HG02870 (cell line): ENCODE measurements at regions not wholly inside any gene's neighbourhood (a gene's known extent, or its start where the extent isn't known, plus 50 kb on each side); places are given as distances from the start of the nearest gene placed in this dataset.

Experiments
- ATAC-seq: cut with Tn5 transposase; IDR thresholded peaks from one replicate; pipeline ENCODE4 v1.9.1; 2021; ENCODE audit warnings: mild to moderate bottlenecking, moderate library complexity; ENCODE audit not compliant: unreplicated experiment

DNA sequence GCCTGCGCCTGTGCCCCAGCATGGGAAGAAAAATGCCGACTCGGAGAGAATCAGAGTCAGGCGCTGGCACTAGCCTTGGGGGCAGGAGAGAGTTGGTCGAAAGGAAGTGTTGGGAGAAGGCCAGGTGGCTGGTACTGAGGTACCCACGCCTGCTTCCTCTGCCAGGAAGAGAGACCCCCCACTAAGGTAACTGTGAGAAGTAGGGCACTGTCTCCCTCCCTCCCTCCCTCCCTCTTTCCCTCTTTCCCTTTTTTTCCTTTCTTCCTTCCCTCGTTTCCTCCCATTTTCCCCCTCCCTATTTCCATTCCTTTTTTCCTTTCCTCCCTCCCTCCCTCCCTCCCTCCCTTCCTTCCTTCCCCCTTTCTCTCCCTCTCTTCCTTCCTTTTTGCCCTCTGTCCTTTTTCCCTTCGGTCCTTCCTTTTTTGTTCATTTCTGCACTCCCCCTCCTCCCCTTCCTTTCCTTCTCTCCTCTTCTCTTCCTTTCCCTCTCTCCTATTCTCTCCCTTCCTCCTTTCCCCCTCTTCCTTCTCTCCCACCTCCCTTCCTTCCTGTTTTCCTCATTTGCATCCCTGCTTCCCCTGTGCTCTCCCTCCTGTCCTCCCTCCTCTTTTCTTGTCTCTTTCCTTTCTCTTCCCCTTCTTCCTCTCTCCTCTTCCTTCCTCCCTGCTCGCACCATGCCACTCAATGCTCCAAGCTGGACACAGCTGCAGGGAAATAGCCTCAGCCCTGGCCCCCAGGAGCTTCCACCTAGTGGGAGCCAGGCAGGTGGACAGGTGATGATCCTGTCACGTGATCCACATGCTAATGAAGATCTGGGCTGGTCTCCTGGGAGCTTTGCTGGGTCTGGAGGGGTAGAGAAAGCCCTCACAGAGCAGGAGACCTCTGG lies 148.0 kb downstream of the DHX35 start:
- no peak for ATAC-seq

DNA sequence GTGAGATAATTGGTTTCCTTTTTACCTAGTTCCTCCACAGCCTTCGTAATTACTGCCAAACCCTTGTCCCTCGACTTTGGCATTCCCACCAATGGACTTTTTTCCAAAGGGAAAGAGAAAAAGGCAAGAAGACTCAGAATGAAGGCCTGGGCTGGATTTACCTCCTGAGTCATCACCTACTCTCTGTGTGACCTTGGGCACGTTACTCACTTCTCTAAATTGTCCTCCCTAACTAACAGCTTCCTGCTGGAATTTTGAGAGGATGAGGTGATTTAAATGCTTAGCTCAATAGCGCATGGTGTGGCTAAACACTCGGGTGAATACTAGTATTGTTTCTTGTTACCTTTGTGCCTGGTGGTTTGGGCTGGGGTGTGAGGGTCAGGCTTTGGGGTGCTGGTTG lies 146.6 kb downstream of the DHX35 start:
- ATAC-seq, result no peak

DNA sequence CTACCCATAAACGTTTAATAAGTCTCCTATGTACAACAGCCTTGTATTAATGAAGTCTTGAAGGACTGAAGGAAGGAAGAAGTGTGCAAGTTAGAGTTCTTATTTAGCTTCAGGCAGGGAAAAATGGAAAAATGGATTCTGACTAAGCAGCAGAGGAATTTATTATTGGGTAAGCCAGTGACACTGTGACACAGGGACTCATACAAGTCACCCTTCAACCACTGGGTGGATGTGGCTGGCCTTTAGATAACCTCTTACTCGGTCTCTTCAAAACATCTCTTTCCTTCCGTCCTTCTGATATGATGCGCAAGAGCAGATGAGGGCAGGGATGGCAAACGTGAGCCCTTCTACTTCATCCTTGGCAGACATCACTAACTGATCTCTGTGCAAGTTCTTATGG lies 145.6 kb downstream of the DHX35 start:
- no peak for ATAC-seq

DNA sequence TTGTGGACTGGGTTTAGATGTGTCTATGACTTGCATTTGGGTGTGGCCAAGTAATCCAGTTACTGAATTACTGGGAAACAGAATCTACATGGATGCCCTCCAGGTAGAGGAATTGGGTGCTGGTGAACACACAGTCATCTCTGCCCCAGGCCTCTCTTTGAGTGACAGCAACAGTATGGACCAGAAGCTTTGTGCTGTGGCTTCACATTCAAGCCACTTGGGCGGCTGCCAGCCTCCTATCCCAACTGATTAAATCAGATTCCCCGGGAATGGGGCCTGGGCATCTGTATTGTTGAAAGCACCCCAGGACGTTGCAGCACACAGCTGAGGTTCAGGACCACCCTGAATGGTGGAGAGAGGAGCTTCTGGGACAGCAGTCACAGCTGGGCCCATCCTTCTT lies 144.6 kb downstream of the DHX35 start:
- ATAC-seq, result no peak

DNA sequence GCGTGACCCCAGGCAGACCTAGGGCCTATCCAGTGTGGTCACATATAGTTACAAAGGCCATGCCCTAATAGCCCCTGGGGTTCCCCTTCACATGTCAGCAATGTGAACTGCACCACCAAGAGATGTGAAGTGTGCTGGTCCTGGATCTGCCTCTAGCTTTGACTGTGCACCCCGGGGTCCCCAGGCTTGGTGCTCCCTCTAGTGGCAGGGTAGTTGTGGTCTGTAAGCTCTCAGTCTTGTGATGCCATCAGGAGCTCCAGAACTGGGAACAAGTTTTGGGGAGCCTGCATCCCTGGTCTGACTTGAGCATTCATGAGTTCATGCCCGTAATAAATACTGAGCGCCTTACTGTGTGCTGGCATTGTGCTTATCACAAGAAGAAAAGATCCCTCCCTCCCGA lies 143.4 kb downstream of the DHX35 start:
- ATAC-seq, result no peak

DNA sequence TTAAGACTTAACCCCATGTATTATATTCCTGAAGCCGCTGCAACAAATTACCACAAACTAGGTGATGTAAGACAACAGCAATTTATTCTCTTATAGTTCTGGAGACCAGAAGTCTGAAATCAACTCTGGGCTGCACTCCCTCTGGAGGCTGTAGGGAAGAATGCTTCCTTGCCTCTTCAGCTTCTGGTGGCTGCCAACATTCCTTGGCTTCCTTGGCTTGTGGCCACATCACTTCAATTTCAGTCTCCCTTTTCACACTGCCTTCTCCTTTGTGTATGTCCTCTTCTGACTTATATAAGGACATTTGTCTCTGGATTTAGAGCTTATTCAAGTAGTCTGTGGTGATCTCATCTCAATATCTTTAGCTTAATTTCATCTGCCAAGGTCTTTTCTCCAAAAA lies 141.6 kb downstream of the DHX35 start:
- ATAC-seq, result no peak

DNA sequence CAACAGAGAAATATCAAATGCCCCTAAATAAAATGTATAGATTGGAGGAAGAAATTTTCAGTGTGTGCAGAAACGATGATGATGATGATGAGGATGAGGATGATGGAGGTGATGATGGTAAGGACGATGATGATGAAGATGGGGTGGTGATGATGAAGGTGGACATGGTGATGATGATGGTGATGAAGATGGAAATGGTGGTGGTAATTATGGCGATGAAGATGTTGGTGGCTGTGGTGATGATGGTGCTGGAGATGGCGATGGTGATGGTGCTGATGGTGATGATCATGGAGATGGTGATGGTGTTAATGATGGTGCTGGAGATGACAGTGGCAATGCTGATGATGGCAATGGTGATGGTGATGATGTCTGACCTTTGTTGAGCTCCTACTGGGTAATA lies 141.2 kb downstream of the DHX35 start:
- no peak for ATAC-seq

DNA sequence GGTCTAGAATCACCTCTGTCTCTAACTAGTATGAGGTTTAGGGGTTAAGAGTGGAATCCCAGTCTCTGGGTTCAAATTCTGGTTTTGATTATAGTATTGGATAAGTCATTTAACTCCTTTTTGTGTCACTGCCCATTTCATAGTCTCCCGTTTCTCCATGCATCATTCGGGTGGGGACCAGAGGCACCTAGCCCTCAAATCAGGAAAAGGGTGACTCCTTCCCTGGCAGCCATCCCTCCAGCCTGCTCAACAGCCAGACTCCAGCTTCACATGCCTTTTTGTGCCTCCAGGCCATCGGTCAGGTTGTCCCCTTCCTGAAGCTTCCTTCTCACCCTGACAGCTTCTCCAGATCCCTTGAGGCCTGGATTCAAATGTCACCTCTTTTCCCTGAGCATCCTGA lies 139.8 kb downstream of the DHX35 start:
- no peak for ATAC-seq

DNA sequence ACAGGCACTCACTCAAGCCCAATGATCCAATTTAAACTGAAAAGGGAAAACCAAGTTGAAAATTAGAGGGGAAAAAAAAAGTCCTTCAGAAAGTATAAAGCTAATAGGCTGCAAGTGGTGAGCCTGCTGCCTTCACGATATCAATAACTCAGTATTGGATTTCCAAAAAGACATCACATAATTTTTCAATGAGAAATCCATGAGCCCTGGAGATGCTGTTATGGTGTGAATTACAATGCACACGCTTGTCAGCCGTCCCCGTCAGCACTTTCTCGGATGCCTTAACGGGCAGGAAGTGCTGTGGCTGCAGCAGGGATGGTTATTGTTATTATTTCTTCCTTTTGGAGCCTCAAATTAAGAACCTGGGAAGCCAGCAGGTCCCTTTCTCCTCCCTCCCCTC lies 138.5 kb downstream of the DHX35 start:
- no peak for ATAC-seq

DNA sequence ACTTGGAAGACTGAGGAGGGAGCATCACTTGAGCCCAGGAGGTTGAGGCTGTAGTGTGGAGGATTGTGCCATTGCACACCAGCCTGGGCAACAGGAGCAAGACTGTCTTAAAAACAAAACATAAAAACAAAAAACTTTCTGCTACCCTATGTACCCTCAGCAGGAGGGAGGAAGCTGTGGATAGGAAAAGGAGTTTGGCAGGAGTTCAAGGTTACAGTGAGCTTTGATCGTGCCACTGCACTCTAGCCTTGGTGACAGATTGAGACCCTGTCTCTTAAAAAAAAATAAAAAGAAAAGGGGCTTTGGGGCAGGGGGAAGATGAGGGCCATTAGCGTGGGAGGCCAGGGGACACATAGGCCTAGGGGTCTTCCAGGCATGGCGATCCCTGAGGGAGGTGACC lies 135.7 kb downstream of the DHX35 start:
- no peak for ATAC-seq

DNA sequence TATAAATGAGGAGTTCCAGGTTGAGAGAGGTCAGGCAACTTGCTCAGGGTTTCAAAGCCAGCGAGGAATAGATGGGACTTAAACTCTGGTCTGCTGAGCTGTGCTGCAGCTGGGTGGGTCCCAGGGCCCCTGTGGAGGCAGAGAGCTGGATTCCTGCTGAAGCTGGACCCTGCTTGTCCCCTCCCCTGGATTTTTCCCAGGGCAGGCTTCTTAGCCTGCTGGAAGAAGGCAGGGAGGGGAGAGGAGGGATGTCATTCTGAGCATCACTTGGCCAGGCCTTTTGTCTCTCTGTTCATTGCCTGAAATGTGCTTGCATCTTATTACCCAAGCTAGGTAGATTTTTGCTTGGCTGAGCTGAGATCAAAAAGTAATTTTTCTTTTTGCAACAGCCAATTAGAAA lies 133.7 kb downstream of the DHX35 start:
- ATAC-seq, result no peak

DNA sequence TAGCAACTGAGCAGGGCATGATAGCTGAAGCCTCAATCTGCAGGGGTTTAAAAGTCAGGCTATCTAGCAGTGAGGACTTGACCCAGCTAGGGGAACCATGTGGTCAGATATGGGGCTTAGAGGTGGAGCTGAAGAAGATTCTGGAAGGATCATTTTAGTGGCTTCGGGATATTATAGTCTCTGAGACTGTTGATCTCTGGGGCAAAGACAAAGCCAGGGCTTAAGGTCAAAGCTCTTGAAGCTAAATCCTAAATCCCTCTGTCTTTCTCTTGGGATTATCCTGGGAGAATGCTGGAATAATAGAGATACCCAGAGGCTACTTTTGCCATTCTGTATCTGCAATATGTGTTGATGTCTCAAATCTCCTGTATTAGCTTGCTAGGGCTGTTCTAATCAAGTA lies 132.2 kb downstream of the DHX35 start:
- no peak for ATAC-seq

DNA sequence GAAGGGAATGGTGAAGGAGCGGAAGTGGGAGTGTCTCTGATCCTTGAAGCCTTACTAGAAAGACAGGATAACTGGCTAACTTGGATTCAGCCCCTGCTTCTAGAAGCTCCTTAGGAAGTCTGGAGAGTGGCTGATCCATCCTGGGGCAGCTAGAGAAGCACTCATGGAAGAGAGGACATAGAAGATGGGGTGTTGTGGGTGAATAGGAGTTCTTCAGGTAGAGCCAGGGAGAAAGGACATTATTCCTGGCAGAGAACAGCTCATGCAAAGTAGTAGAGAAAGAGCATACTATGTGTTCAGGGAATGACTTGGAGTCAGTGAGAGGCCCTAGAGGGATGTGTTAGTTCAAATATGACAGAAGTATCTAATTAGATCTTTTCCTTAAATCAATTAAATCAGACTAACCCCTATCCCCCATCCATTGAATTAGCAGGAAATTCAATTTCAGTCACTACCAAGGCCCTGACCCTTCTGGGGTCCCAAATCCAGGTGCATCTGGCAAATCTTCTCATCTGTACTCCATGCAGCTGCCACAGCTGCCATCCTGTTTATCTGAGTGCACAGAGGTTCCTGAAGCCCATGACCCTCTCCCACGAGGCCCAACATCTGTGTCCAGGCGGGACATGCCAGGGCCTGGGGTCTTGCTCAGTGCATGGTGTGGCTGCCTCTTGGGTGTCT lies 130.7 kb downstream of the DHX35 start:
- no peak for ATAC-seq

DNA sequence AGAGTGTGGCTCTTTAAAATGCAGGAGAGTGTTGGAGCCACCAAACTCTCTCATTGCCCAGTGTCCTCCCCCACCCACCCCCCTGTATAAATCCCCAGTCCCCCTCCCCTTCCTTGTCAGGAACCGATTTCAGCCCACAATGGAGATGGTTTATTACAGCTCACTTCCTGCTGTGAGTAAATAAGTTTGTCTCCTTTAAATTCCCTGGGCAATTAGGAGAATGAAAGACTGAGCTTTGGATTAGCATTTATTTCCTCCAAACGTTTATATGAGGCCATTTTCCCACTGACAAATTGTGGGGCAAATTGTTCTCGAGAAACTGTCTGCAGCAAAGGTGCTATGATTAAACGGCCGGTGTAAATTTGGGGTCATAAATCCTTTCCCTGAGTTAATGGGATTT lies 128.8 kb downstream of the DHX35 start:
- no peak for ATAC-seq

DNA sequence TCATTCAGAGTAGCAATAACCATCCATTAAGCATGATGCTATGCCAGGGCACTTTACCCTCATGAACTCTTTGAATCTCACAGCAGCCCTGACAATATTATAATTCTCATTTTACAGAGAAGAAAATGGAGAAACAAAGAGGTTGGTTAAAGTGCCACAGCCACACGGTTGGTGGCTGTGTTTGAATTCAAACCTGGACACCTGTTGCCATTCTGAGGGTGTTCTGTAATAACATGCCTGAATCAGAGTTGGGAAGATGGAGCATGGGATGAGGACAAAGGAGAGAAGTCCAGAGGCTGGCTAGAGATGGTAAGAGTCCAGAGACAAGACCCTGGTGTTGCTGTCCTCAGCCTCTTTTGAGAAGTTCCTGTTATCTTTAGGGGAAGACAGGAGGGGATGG lies 127.7 kb downstream of the DHX35 start:
- no peak for ATAC-seq
